Panc1 (cell line): ENCODE measurements at regions not wholly inside any gene's neighbourhood (a gene's known extent, or its start where the extent isn't known, plus 50 kb on each side); places are given as distances from the start of the nearest gene placed in this dataset.

Experiments
- CTCF ChIP-seq: fragments of 450-650 bp; IDR thresholded peaks from 2 replicates; pipeline ENCODE4 v1.5.1; 2017; ENCODE audit warnings: mild to moderate bottlenecking
- POLR2AphosphoS5 ChIP-seq: IDR thresholded peaks from 2 replicates; pipeline ENCODE4 v1.6.1; 2012; ENCODE audit warnings: mild to moderate bottlenecking, low read depth, low read length, moderate library complexity
- REST ChIP-seq, 2 experiments: IDR thresholded peaks; 2 replicates each; pipeline ENCODE4 v1.6.1; 2011 to 2012; ENCODE audit warnings: low read depth in 2 of 2, control low read depth in 1 of 2, low read length in 1 of 2, mild to moderate bottlenecking in 1 of 2, moderate library complexity in 1 of 2; ENCODE audit not compliant: insufficient read depth in 1 of 2
- SIN3A ChIP-seq: IDR thresholded peaks from 2 replicates; pipeline ENCODE4 v1.6.1; 2012; ENCODE audit warnings: low read depth, mild to moderate bottlenecking, low read length, moderate library complexity, borderline replicate concordance; ENCODE audit not compliant: insufficient read depth
- TCF7L2 ChIP-seq: IDR thresholded peaks from 2 replicates; pipeline ENCODE4 v1.6.1; 2011; ENCODE audit warnings: mild to moderate bottlenecking, low read depth, low read length, inconsistent platforms

GRCh38 chr2:53095227-53095626 is 672.4 kb upstream of the CHAC2 start:
- no peak for TF ChIP-seq CTCF
- TF ChIP-seq POLR2AphosphoS5 = no peak
- TF ChIP-seq REST (IDR thresholded peaks at IDR 0.05; ENCODE audit: insufficient read depth in 1 of 2, low read depth in 2 of 2, low read length in 1 of 2) = no peak
- no peak for TF ChIP-seq TCF7L2
- TF ChIP-seq SIN3A = no peak
